Gastrocnemius medialis (tissue), 4 donors: ENCODE measurements at regions not wholly inside any gene's neighbourhood (a gene's known extent, or its start where the extent isn't known, plus 50 kb on each side); places are given as distances from the start of the nearest gene placed in this dataset.

Source experiments
- POLR2A ChIP-seq, 2 donors: fragments of 450-650 bp; IDR thresholded peaks; one replicate each; pipeline ENCODE4 v1.6.1; 2017; ENCODE audit warnings: antibody characterized with exemption in 2 of 2, mild to moderate bottlenecking in 2 of 2, moderate library complexity in 2 of 2
- TF ChIP-seq, protein P1 (sequence below), 5 experiments: fragments of 450-650 bp in 3 of 5; fragments of 200-600 bp in 2 of 5; sonication (generic) in 2 of 5; IDR thresholded peaks in 4 of 5; conservative IDR thresholded peaks in 1 of 5; 1 replicate in 4 of 5; 2 replicates in 1 of 5; pipeline ENCODE4 v1.5.1; 2016 to 2019; ENCODE audit warnings: antibody characterized with exemption in 5 of 5, mild to moderate bottlenecking in 3 of 5, moderate library complexity in 3 of 5

- no peak for TF ChIP-seq POLR2A (IDR thresholded peaks at IDR 0.05)
- TF ChIP-seq, protein P1, sequence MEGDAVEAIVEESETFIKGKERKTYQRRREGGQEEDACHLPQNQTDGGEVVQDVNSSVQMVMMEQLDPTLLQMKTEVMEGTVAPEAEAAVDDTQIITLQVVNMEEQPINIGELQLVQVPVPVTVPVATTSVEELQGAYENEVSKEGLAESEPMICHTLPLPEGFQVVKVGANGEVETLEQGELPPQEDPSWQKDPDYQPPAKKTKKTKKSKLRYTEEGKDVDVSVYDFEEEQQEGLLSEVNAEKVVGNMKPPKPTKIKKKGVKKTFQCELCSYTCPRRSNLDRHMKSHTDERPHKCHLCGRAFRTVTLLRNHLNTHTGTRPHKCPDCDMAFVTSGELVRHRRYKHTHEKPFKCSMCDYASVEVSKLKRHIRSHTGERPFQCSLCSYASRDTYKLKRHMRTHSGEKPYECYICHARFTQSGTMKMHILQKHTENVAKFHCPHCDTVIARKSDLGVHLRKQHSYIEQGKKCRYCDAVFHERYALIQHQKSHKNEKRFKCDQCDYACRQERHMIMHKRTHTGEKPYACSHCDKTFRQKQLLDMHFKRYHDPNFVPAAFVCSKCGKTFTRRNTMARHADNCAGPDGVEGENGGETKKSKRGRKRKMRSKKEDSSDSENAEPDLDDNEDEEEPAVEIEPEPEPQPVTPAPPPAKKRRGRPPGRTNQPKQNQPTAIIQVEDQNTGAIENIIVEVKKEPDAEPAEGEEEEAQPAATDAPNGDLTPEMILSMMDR (IDR thresholded peaks at IDR 0.05 in 4 of 5, conservative IDR thresholded peaks at IDR 0.05 in 1 of 5) = no peak
Observed at GRCh38 chr1:208479435-208479834, 235.3 kb upstream of the PLXNA2 start.
